ENCODE measurements at regions not wholly inside any gene's neighbourhood (a gene's known extent, or its start where the extent isn't known, plus 50 kb on each side); places are given as distances from the start of the nearest gene placed in this dataset.

GRCh38 chr6:88513920-88514319 lies 347.8 kb upstream of the CNR1 start:
- no peak for DNase-seq (ENCODE audit: low read depth)
- TF ChIP-seq MYC (IDR thresholded peaks at IDR 0.05; ENCODE audit: low read depth, low read length) (no peak), POLR2A (IDR thresholded peaks at IDR 0.05; ENCODE audit: extremely low read depth, insufficient read length) (no peak), MAX (IDR thresholded peaks at IDR 0.05; ENCODE audit: low read depth, low read length) (no peak), CTCF (IDR thresholded peaks at IDR 0.05; ENCODE audit: low read depth, low read length) (no peak)
- H3K4me3 ChIP-seq (ENCODE audit: low read depth, low read length): no peak overlapping the region

- no peak for DNase-seq (ENCODE audit: low read depth)
- TF ChIP-seq CTCF (IDR thresholded peaks at IDR 0.05; ENCODE audit: low read depth, low read length) (no peak), MYC (IDR thresholded peaks at IDR 0.05; ENCODE audit: low read depth, low read length) (no peak), POLR2A (IDR thresholded peaks at IDR 0.05; ENCODE audit: extremely low read depth, insufficient read length) (no peak), MAX (IDR thresholded peaks at IDR 0.05; ENCODE audit: low read depth, low read length) (no peak)
- H3K4me3 ChIP-seq (ENCODE audit: low read depth, low read length): no peak overlapping the region
These were observed 347.3 kb upstream of the CNR1 start for GRCh38 chr6:88513471-88513870.

GRCh38 chr6:88512951-88513350 lies 346.8 kb upstream of the CNR1 start:
- TF ChIP-seq MYC (IDR thresholded peaks at IDR 0.05; ENCODE audit: low read depth, low read length) (no peak), MAX (IDR thresholded peaks at IDR 0.05; ENCODE audit: low read depth, low read length) (no peak), CTCF (IDR thresholded peaks at IDR 0.05; ENCODE audit: low read depth, low read length) (no peak), POLR2A (IDR thresholded peaks at IDR 0.05; ENCODE audit: extremely low read depth, insufficient read length) (no peak)
- no peak overlapping the region for H3K4me3 ChIP-seq (ENCODE audit: low read depth, low read length)

GRCh38 chr6:88502391-88502790 lies 336.2 kb upstream of the CNR1 start:
- DNase-seq (ENCODE audit: low read depth): no peak
- no peak overlapping the region for H3K4me3 ChIP-seq (ENCODE audit: low read depth, low read length)
- no peak for TF ChIP-seq POLR2A (IDR thresholded peaks at IDR 0.05; ENCODE audit: extremely low read depth, insufficient read length)
- no peak for TF ChIP-seq CTCF (IDR thresholded peaks at IDR 0.05; ENCODE audit: low read depth, low read length)
- TF ChIP-seq MAX (IDR thresholded peaks at IDR 0.05; ENCODE audit: low read depth, low read length): no peak
- no peak for TF ChIP-seq MYC (IDR thresholded peaks at IDR 0.05; ENCODE audit: low read depth, low read length)

More at GRCh38 chr6:88512951-88513350, 346.8 kb upstream of the CNR1 start:
- DNase-seq (ENCODE audit: low read depth): no peak

- TF ChIP-seq CTCF (IDR thresholded peaks at IDR 0.05; ENCODE audit: low read depth, low read length) (no peak), MAX (IDR thresholded peaks at IDR 0.05; ENCODE audit: low read depth, low read length) (no peak), MYC (IDR thresholded peaks at IDR 0.05; ENCODE audit: low read depth, low read length) (no peak), POLR2A (IDR thresholded peaks at IDR 0.05; ENCODE audit: extremely low read depth, insufficient read length) (no peak)
- H3K4me3 ChIP-seq (ENCODE audit: low read depth, low read length): no peak overlapping the region
- no peak for DNase-seq (ENCODE audit: low read depth)
These were observed 333.9 kb upstream of the CNR1 start for GRCh38 chr6:88499845-88500699.
